ENCODE measurements at regions not wholly inside any gene's neighbourhood (a gene's known extent, or its start where the extent isn't known, plus 50 kb on each side); places are given as distances from the start of the nearest gene placed in this dataset.

DNA sequence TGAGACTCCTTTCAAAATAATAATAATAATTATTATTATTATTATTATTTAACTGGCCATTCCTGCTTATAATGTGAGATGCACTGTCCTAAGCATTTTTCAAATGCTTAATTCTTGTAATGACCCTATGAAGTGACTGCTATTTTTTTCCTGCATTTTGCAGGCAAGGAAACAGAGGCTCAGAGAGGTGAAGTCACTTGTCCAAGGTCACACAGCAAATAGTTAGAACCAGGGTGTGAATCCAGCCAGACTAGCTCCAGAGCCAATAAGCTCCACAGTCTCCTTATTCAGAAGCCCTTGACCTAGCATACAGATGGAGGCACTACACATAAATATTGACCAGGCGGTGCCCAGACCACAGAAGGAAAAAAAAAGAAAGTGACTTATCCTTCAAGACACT is 77.5 kb upstream of the CACNA1A start:
- TF ChIP-seq, protein P1, sequence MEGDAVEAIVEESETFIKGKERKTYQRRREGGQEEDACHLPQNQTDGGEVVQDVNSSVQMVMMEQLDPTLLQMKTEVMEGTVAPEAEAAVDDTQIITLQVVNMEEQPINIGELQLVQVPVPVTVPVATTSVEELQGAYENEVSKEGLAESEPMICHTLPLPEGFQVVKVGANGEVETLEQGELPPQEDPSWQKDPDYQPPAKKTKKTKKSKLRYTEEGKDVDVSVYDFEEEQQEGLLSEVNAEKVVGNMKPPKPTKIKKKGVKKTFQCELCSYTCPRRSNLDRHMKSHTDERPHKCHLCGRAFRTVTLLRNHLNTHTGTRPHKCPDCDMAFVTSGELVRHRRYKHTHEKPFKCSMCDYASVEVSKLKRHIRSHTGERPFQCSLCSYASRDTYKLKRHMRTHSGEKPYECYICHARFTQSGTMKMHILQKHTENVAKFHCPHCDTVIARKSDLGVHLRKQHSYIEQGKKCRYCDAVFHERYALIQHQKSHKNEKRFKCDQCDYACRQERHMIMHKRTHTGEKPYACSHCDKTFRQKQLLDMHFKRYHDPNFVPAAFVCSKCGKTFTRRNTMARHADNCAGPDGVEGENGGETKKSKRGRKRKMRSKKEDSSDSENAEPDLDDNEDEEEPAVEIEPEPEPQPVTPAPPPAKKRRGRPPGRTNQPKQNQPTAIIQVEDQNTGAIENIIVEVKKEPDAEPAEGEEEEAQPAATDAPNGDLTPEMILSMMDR (IDR thresholded peaks at IDR 0.05 in 4 of 5, conservative IDR thresholded peaks at IDR 0.05 in 1 of 5), result no peak
- no peak for TF ChIP-seq POLR2A (IDR thresholded peaks at IDR 0.05)
